Sciatic nerve (tissue), 2 donors: ENCODE measurements at regions not wholly inside any gene's neighbourhood (a gene's known extent, or its start where the extent isn't known, plus 50 kb on each side); places are given as distances from the start of the nearest gene placed in this dataset.
"Not testable (repeated sequence)": the region's sequence is repeated elsewhere in the genome, so short reads cannot be mapped to it uniquely, and the experiment has no call there.

Experiments
- ATAC-seq: fragments of 200-7000 bp; cut with Tn5 transposase; one replicate; pipeline ENCODE4 v1.9.1; 2020; ENCODE audit warnings: mild to moderate bottlenecking, moderate library complexity
- DNase-seq: peaks from one replicate; pipeline ENCODE4 v3.0.0-alpha.2; 2020; ENCODE audit warnings: low spot score
- intact Hi-C: fragments of 100-400 bp; cut with DNase I; formaldehyde crosslinking; loops from one replicate; pipeline ENCODE4 v1.14.2; 2022
- donor health status: DM: no; HTN: no; CAD: no.
- donor health status: DM: no; HTN: no; CAD: no.

- intact Hi-C loops, ATAC-seq, DNase-seq: not testable (repeated sequence)
These were observed 54.7 kb downstream of the OR4M2 start for GRCh38 chr15:22134941-22135566.

- intact Hi-C loops = not testable (repeated sequence)
These were observed 57.2 kb downstream of the OR4M2 start for GRCh38 chr15:22137572-22137971.

DNA sequence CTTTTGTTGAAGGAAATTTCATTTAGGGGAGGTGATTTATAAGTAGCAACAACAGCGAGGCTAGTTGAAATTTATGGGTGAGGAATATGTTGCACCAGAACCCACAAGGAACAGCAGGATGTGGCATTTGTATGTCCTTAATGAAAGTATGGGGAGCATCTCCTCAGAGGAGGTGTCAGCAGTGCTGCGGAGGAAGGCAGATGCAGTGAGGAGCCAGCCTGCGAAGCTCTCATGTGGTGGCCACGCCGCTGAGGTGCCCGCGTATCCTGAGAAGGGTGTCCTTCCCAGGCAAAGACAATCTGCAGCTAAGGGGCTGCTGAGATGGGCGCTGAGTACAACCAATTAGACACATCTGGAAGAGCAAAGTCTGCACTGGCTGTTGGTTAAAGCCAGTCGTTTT is 60.8 kb downstream of the OR4M2 start:
- DNase-seq, ATAC-seq: not testable (repeated sequence)

More at GRCh38 chr15:22137572-22137971, 57.2 kb downstream of the OR4M2 start:
- not testable (repeated sequence) for ATAC-seq, DNase-seq

GRCh38 chr15:22148109-22148508 is 67.8 kb downstream of the OR4M2 start:
- intact Hi-C loops, DNase-seq, ATAC-seq: not testable (repeated sequence)

More for the DNA sequence above, 60.8 kb downstream of the OR4M2 start:
- intact Hi-C loops = not testable (repeated sequence)

DNA sequence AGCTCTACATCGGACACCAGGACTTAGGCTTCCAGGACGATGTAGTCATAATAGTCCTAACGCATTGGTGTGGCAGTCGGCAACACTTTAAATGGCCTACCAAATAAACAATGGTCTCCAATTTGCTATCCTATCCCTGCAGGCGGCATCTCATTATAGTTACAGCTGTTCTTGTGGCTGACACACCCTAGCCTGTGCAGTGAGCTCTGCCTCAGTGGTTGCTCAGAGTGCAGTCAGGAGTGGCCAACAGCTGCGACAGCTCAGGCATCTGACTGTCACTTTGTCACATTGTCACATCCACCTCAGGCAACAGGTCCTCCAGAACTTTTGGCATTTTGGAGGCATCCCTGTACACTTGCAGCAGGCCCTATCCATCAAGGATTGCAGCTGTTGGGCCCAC is 77.9 kb downstream of the OR4M2 start:
- intact Hi-C loops, ATAC-seq, DNase-seq: not testable (repeated sequence)

GRCh38 chr15:22160283-22160682 is 80.0 kb downstream of the OR4M2 start:
- DNase-seq, ATAC-seq, intact Hi-C loops: not testable (repeated sequence)

- intact Hi-C loops, ATAC-seq: not testable (repeated sequence)
These were observed 80.4 kb downstream of the OR4M2 start for GRCh38 chr15:22160741-22161140.

DNA sequence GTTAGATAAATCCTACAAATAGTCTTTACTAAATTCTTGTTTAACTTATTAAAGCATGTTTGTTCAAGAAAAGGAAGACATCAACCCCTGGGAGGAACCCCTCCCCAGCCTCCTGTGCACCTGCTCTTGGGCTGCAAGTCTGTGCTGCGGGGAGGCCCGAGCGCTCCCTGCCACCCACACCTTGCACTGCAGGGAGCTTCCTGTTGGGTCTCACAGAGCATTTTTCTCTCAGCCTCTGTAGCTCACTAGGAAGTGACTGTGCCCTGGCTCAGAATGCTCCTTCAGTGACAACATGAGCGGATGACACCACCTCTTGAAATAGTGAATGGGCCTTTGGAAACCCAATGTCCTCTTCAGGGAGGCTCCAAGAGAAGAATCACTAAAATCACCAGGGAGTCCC is 81.1 kb downstream of the OR4M2 start:
- ATAC-seq, intact Hi-C loops, DNase-seq: not testable (repeated sequence)

More at GRCh38 chr15:22160741-22161140, 80.4 kb downstream of the OR4M2 start:
- DNase-seq = not testable (repeated sequence)

DNA sequence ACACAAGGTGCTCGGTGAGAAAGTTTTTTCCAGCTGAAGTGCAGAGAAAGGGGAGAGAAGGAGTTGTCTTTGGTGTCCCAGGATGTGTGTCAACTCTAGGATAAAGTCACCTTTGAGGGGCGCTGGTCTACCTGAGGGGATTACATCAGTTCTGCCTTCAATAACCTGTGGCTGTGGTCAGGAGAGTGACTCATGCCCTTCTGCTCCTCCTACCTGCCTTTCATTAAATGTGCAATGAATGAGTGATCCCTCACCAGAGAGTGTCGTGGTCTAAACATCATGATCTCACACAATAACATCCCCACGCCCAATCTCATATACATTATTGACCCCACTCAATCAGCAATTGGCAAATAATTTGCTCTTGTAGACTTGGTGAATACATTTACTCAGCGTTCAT is 83.4 kb downstream of the OR4M2 start:
- DNase-seq, ATAC-seq, intact Hi-C loops: not testable (repeated sequence)

DNA sequence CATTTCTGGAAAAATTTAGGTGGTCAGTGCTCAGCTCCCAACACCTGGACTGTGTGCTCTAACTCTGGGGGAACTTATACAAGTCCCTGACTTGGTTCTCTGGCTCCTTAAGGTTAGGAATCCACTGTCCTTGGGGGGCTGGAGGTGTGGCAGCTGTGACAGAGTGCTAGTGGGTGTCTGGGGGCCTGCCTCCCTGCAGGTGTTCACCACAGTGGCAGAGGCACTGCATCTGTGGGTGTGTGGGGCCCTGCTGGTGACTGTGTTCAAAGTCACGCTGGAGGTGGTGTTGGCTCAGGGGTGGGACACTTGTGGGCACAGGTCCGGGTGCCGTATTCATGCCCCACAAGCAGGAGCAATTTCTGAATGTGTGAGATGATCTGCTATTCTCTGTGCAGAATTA is 87.2 kb downstream of the OR4M2 start:
- DNase-seq, ATAC-seq, intact Hi-C loops: not testable (repeated sequence)

- ATAC-seq, DNase-seq, intact Hi-C loops: not testable (repeated sequence)
These were observed 93.0 kb downstream of the OR4M2 start for GRCh38 chr15:22173029-22173998.

- intact Hi-C loops, DNase-seq, ATAC-seq: not testable (repeated sequence)
These were observed 93.8 kb downstream of the OR4M2 start for GRCh38 chr15:22174088-22174487.

GRCh38 chr15:22177965-22178364 is 97.6 kb downstream of the OR4M2 start:
- ATAC-seq, DNase-seq, intact Hi-C loops: not testable (repeated sequence)

GRCh38 chr15:22178438-22178837 is 98.1 kb downstream of the OR4M2 start:
- ATAC-seq, DNase-seq, intact Hi-C loops: not testable (repeated sequence)

DNA sequence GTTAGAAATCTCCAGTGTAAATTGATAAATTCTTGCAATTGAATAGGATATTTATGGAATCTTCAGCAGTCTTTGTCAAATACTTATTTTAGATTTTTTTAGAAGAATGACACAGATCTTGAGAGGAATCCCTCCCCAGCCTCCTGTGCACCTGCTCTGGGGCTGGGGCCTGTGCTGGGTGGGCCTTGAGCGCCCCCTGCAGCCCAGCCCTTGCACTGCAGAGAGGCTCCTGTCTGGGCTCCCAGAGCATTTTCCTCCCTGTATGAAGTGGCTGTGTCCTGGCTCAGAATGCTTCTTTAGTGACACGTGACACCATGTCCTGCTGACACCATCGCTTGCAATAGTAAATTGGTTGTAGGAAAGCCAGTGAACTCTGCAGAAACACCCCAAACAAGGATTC is 98.7 kb downstream of the OR4M2 start:
- ATAC-seq, intact Hi-C loops, DNase-seq: not testable (repeated sequence)

DNA sequence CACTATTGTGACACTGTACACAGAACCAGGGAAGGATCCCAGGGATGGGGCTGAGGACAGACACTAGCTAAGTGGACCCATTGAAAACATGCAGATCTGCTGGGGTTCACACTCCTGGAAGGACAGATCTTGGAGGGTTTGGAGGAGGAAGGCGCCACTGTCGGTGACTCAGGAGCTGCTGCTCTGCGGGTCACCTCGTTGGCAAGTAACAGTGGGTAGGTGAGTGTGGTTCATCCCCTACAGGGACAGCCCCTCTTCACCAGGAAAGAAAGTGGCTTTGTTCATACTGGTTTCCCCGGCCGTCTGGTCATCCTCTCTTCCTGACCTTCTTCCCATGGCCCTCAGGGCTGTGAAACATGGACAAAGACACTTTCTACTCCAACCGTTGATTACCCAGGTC is 100.3 kb downstream of the OR4M2 start:
- ATAC-seq, intact Hi-C loops: not testable (repeated sequence)

DNA sequence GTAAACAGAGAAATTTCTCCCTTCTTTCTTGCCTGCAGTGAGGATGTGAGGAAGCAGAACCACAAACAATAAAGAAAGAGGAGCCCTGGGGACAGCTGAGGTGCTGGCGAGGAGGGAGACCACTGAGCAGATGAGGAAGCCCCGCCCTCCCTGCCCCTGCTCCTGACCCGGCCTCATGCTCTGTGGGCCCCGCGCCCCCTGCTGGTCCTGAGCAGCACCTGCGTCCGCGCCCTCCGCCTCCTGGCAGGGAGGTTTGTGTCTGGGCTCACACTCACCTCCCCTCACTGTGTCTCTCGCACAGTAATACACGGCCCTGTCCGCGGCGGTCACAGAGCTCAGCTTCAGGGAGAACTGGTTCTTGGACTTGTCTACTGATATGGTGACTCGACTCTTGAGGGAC is 104.4 kb downstream of the OR4M2 start:
- intact Hi-C loops, DNase-seq, ATAC-seq: not testable (repeated sequence)

More for the DNA sequence above, 100.3 kb downstream of the OR4M2 start:
- DNase-seq = not testable (repeated sequence)

GRCh38 chr15:22186846-22187532 is 106.7 kb downstream of the OR4M2 start:
- ATAC-seq, intact Hi-C loops, DNase-seq: not testable (repeated sequence)

DNA sequence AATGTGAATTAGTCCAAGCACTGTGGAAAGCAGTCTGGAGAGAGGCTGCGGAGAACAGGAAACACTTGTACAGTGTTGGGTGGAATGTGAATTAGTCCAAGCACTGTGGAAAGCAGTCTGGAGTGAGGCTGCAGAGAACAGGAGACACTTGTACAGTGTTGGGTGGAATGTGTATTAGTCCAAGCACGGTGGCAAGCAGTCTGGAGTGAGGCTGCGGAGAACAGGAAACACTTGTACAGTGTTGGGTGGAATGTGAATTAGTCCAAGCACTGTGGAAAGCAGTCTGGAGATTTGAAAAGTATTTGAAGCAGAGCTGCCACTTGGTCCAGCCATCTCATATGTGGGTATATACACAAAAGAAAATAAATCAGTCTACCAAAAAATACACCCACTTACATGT is 111.5 kb downstream of the OR4M2 start:
- DNase-seq, ATAC-seq, intact Hi-C loops: not testable (repeated sequence)
